Activated T-helper 9 cell treated with anti-CD3 and anti-CD28 coated beads, Interleukin-2, amount 50 U/mL, for 16 hours (primary cell): ENCODE measurements at regions not wholly inside any gene's neighbourhood (a gene's known extent, or its start where the extent isn't known, plus 50 kb on each side); places are given as distances from the start of the nearest gene placed in this dataset.

Experiments used
- DNase-seq: peaks from one replicate; pipeline ENCODE4 v3.0.0-alpha.2; 2020; ENCODE audit warnings: low read depth

DNA sequence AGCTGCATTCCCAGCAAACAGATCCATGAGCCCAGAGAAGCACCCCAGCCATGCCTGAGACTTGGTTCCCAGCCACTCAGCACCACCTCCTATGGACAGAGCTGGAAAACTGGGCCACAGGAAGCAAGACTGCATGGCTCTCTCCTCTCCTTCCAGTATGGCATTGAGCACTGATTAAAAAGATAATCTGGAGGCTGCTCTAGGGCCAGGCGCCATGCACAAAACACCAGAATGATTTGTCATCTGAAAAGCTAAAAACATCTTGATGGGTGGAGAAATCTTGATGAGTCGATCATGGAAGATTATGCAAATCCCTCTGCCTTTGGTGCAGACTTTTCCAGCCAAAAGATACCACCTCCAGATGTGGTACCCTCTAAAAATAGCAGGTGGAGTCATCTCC lies 62.7 kb upstream of the MRPS22 start:
- DNase-seq = no peak

DNA sequence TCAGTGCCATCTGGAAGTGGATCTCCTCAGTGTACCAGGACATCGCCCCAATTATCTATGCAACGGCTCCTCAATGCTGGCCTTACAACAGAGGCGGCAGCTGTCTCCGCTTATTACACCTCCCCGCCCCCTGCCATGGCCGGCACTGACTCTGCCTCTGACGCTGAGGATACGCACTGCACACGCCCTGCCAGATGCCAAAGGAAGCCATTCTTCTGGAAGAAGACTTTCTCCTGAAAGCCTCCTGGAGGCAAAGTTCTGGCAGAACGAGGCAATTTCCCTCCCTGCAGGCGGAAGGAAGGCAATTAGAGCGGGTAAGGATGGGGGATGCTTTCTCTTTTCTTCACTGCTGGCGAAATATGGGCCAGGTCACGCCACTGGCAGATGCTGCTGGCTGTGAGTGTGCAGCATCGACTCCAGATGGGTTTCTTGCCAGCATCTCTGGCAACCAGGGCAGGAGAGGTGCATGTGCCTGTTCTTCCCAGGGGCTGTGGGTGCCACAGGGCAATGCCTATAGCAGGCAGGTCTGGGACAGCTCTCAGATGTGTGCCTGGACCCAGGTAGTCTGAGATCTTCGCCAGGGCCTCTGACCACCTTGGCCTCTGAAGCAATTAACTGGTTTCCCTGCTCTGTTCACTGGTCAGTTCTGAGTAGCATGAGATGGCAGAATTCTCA lies 62.2 kb upstream of the MRPS22 start:
- DNase-seq = no peak

DNA sequence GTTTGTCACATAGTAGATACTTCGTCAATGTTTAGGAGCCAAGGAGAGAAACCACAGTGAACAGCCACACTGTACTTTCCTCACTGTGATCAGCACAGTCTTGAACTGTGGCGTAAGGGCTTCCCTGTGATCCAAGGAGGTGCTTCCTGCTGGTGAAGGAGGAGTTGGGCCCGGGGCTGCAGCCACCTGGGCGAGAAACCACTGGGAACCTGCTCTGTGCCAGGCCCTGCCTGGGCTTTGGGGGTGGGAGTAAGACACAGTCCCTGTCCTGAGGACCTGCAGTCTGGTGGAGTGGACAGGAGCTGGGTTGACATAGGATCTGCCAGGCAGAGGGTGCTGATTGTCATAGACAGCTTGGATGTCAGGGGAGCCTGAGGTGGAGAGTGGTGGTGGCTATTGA lies 60.5 kb upstream of the MRPS22 start:
- no peak for DNase-seq

DNA sequence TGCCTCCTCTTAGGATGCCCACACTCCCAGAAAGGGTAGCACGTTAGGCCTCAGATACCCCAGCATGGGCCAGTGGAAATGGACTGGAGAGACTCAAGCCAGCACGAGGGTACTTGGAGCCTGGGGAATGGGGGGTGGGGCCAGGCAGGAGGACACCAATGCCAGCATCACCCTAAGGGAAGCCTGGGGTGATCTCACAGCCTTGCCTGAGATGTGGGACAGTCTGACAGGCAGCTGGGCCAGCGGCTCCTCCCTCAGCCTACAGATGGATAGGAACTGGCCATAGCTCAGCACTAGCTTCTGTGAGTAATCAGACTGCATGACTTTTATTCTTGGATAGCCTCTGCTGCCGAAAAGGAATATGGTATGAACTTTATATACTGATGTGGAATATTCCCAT lies 59.6 kb upstream of the MRPS22 start:
- DNase-seq = no peak

DNA sequence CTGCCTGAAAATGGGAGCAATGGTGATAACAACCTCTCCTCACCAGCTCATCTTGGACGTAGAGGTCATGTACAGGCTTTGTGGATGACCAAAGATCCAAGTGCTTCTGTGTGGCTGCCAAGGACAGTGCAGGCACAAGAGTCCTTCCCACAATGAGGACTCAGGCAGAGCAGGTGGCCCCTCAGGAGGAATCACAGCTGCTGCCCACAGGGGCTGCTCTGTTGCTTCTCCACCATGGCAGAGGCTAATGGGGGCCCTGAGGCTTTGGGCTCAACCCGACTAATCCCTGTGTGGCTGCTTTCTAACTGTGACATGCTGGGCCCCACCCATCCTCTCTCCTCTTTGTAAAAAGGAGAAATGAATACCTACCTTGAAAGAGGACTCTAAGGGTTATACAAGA lies 58.1 kb upstream of the MRPS22 start:
- DNase-seq = no peak

DNA sequence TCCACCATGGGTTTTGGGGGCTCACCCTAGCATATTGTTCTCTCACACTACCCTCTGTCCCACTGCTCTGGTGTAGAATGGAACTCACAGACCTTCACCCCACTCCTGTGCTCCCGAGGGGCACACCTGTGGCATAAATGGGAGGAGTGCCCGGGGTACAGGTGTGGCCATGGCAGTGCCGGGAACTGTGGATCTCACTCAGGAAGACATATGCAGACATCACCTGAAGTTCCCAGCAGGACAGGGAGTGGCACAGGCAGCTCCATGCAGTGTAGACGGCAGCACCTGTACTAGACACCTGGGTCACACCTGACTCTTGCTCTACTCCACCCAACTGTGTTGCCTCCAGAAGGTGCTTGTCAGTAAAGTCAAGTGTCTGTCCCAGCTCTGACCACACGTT lies 57.6 kb upstream of the MRPS22 start:
- no peak for DNase-seq

GRCh38 chr3:139286825-139287224 lies 57.0 kb upstream of the MRPS22 start:
- no peak for DNase-seq

DNA sequence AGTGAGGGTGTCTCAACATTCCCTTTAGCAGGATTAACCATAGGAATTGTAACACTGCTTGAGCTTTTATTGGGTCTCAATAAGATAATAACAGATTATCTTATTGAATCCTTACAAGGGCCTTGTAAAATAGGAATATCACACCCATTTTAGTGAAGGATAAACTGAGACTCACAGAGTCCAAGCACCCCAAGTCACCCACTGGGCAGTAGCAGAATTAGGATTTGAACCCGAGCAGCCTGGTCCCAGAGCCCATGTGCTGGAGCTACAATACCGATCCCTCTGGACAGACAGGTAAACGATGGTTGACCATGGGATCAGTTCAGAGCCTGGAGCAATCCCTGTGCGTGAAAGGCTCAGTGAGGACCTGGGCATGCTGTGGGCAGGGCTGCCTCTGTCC lies 56.3 kb upstream of the MRPS22 start:
- DNase-seq = no peak

GRCh38 chr3:139288266-139288821 lies 55.5 kb upstream of the MRPS22 start:
- DNase-seq = no peak

DNA sequence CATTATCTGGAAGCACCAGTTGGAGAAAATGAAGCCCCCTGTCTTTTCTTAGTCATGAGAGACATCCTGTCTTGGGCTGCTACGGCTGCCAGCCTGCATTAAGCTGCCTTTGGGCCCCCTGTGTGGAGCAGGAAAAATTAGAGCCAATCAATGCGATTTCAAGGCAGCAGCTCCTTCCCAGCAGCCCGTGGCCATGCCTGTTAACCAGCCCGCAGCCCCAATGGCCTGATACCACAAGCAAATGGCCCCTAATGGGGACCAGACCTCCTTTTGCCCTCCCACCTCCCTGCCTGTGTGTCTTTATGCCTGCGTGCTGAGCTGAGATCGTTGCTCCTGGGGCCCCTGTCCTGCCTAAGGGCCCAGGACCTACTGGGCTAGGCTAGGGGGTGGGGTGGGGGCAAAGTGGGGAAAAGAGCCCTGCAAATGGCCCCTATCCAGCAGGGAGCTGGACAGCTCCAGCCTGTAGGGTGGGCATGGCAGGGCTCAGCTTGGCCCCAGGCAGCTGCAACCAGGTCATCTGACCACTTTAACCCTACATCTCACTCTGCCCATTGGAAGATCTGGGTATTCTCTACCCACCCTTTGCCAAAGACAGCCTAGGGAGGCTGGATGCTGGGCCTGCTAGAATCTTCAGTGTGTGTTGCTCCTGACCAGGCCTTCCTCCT lies 53.8 kb upstream of the MRPS22 start:
- DNase-seq = no peak

- no peak for DNase-seq
These were observed 52.4 kb upstream of the MRPS22 start for GRCh38 chr3:139291276-139292051.

GRCh38 chr3:139292192-139292591 lies 51.6 kb upstream of the MRPS22 start:
- DNase-seq = no peak

- no peak for DNase-seq
These were observed 50.8 kb upstream of the MRPS22 start for GRCh38 chr3:139292711-139293664.

DNA sequence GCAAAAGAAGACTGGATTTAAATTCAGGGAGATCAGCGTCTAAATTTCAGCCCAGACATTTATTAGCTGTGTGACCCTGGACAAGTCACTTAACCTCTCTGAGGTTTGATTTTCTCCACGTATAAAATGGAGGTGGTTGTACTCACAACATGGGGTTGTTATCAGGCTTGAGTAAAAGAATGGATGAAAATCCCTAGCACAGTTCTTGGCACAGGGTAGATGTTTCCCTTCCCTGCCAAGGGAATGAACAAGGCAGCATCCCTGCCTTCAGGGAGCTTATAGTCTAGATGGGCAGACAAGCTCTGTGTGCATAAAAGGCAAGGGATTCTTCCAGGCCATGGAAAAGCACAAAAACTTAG lies 50.2 kb upstream of the MRPS22 start:
- DNase-seq = no peak
